Panc1 (cell line): ENCODE measurements at regions not wholly inside any gene's neighbourhood (a gene's known extent, or its start where the extent isn't known, plus 50 kb on each side); places are given as distances from the start of the nearest gene placed in this dataset.

Experiments used
- ATAC-seq: fragments of 200-7000 bp; cut with Tn5 transposase; 2 replicates; pipeline ENCODE4 v1.9.1; 2020; ENCODE audit warnings: mild to moderate bottlenecking, moderate library complexity
- BruUV-seq: library from RNA; stranded (reverse); fragments of 400-500 nt; replicated peaks from 2 replicates; lab custom pipeline; 2021; lab: Mats Ljungman, UMichigan
- CTCF ChIA-PET: fragments of 300-600 bp; sonication (Branson Sonifier 250); formaldehyde crosslinking; loops from one replicate; lab custom pipeline; 2022; ENCODE audit warnings: antibody characterized with exemption; lab: Charles Lee
- POLR2A ChIA-PET: fragments of 300-600 bp; sonication (Branson Sonifier 250); formaldehyde crosslinking; loops from one replicate; lab custom pipeline; 2022; ENCODE audit warnings: antibody characterized with exemption; lab: Charles Lee
- DNase-seq: peaks from one replicate; pipeline ENCODE4 v3.0.0-alpha.2; 2010; ENCODE audit warnings: low read depth, low spot score
- H3K27ac ChIP-seq: 2 replicates; pipeline ENCODE4 v1.5.1; 2011; ENCODE audit warnings: mild to moderate bottlenecking, low read length, inconsistent platforms
- H3K27me3 ChIP-seq: fragments of 200-500 bp; sonication (Bioruptor generic); 2 replicates; pipeline ENCODE4 v1.6.0; 2014; ENCODE audit warnings: low read length, inconsistent platforms; ENCODE audit not compliant: control insufficient read depth, insufficient read depth
- H3K36me3 ChIP-seq: fragments of 200-500 bp; sonication (Bioruptor generic); 2 replicates; pipeline ENCODE4 v1.5.1; 2014; ENCODE audit warnings: inconsistent platforms, mild to moderate bottlenecking, low read length, moderate library complexity; ENCODE audit not compliant: control insufficient read depth, insufficient read depth
- H3K4me1 ChIP-seq: 2 replicates; pipeline ENCODE4 v1.5.1; 2011; ENCODE audit warnings: inconsistent platforms, mild to moderate bottlenecking, low read length, moderate library complexity; ENCODE audit not compliant: control insufficient read depth, insufficient read depth
- H3K4me3 ChIP-seq, 2 experiments: 2 replicates each; pipeline ENCODE4 v1.5.1; 2011 to 2012; ENCODE audit warnings: low read depth in 2 of 2, low read length in 2 of 2, mild to moderate bottlenecking in 2 of 2, inconsistent platforms in 1 of 2, moderate library complexity in 1 of 2
- H3K9me3 ChIP-seq: fragments of 200-500 bp; sonication (Bioruptor generic); 2 replicates; pipeline ENCODE4 v1.5.1; 2014; ENCODE audit warnings: low read depth, mild to moderate bottlenecking, inconsistent platforms, low read length, moderate library complexity; ENCODE audit not compliant: control insufficient read depth, insufficient read depth
- POLR2AphosphoS5 ChIP-seq: IDR thresholded peaks from 2 replicates; pipeline ENCODE4 v1.6.1; 2012; ENCODE audit warnings: mild to moderate bottlenecking, low read depth, low read length, moderate library complexity
- SIN3A ChIP-seq: IDR thresholded peaks from 2 replicates; pipeline ENCODE4 v1.6.1; 2012; ENCODE audit warnings: low read depth, mild to moderate bottlenecking, low read length, moderate library complexity, borderline replicate concordance; ENCODE audit not compliant: insufficient read depth
- TCF7L2 ChIP-seq: IDR thresholded peaks from 2 replicates; pipeline ENCODE4 v1.6.1; 2011; ENCODE audit warnings: mild to moderate bottlenecking, low read depth, low read length, inconsistent platforms
- in situ Hi-C: cut with HindIII; loops from 2 replicates; pipeline ENCODE4 v1.10.0; 2016; ENCODE audit warnings: low sequenced_read_pairs, low pct_unique_long_range_greater_than_20kb
- intact Hi-C: fragments of 100-400 bp; cut with micrococcal nuclease; formaldehyde crosslinking; loops from one replicate; pipeline ENCODE4 v1.10.0; 2022; ENCODE audit not compliant: unreplicated experiment
- TF ChIP-seq, protein P1 (sequence below): fragments of 450-650 bp; IDR thresholded peaks from 2 replicates; pipeline ENCODE4 v1.5.1; 2017; ENCODE audit warnings: mild to moderate bottlenecking
- TF ChIP-seq, protein P2 (sequence below), 2 experiments: IDR thresholded peaks; 2 replicates each; pipeline ENCODE4 v1.6.1; 2011 to 2012; ENCODE audit warnings: low read depth in 2 of 2, control low read depth in 1 of 2, low read length in 1 of 2, mild to moderate bottlenecking in 1 of 2, moderate library complexity in 1 of 2; ENCODE audit not compliant: insufficient read depth in 1 of 2

GRCh38 chr4:14829795-14830194, 172.5 kb upstream of the CPEB2 start:
- H3K36me3 ChIP-seq: no peaks in the 10 kb centered on the region
- H3K27ac ChIP-seq: no peak overlapping the region
- intact Hi-C loops: no loop called here
- no peak overlapping the region for H3K4me3 ChIP-seq
- no peaks in the 10 kb centered on the region for H3K9me3 ChIP-seq
- ChIA-PET POLR2A (no interaction called here), CTCF (no interaction called here)
- no peaks in the 10 kb centered on the region for H3K27me3 ChIP-seq
- DNase-seq (no peak), ATAC-seq (no peak)
- in situ Hi-C loops: no loop called here
- no TSS peak for BruUV-seq
- no peaks in the 10 kb centered on the region for H3K4me1 ChIP-seq
- no peak for TF ChIP-seq TCF7L2
- TF ChIP-seq SIN3A: no peak
- TF ChIP-seq, protein P1, sequence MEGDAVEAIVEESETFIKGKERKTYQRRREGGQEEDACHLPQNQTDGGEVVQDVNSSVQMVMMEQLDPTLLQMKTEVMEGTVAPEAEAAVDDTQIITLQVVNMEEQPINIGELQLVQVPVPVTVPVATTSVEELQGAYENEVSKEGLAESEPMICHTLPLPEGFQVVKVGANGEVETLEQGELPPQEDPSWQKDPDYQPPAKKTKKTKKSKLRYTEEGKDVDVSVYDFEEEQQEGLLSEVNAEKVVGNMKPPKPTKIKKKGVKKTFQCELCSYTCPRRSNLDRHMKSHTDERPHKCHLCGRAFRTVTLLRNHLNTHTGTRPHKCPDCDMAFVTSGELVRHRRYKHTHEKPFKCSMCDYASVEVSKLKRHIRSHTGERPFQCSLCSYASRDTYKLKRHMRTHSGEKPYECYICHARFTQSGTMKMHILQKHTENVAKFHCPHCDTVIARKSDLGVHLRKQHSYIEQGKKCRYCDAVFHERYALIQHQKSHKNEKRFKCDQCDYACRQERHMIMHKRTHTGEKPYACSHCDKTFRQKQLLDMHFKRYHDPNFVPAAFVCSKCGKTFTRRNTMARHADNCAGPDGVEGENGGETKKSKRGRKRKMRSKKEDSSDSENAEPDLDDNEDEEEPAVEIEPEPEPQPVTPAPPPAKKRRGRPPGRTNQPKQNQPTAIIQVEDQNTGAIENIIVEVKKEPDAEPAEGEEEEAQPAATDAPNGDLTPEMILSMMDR: no peak
- TF ChIP-seq POLR2AphosphoS5: no peak
- TF ChIP-seq, protein P2, sequence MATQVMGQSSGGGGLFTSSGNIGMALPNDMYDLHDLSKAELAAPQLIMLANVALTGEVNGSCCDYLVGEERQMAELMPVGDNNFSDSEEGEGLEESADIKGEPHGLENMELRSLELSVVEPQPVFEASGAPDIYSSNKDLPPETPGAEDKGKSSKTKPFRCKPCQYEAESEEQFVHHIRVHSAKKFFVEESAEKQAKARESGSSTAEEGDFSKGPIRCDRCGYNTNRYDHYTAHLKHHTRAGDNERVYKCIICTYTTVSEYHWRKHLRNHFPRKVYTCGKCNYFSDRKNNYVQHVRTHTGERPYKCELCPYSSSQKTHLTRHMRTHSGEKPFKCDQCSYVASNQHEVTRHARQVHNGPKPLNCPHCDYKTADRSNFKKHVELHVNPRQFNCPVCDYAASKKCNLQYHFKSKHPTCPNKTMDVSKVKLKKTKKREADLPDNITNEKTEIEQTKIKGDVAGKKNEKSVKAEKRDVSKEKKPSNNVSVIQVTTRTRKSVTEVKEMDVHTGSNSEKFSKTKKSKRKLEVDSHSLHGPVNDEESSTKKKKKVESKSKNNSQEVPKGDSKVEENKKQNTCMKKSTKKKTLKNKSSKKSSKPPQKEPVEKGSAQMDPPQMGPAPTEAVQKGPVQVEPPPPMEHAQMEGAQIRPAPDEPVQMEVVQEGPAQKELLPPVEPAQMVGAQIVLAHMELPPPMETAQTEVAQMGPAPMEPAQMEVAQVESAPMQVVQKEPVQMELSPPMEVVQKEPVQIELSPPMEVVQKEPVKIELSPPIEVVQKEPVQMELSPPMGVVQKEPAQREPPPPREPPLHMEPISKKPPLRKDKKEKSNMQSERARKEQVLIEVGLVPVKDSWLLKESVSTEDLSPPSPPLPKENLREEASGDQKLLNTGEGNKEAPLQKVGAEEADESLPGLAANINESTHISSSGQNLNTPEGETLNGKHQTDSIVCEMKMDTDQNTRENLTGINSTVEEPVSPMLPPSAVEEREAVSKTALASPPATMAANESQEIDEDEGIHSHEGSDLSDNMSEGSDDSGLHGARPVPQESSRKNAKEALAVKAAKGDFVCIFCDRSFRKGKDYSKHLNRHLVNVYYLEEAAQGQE (IDR thresholded peaks at IDR 0.05; ENCODE audit: insufficient read depth in 1 of 2, low read depth in 2 of 2, low read length in 1 of 2): no peak

GRCh38 chr4:14831416-14831815, 170.9 kb upstream of the CPEB2 start:
- H3K27ac ChIP-seq: no peak overlapping the region
- H3K4me1 ChIP-seq: no peaks in the 10 kb centered on the region
- ChIA-PET POLR2A (no interaction called here), CTCF (no interaction called here)
- ATAC-seq: no peak
- in situ Hi-C loops: no loop called here
- BruUV-seq: no TSS peak
- intact Hi-C loops: no loop called here
- H3K9me3 ChIP-seq: no peaks in the 10 kb centered on the region
- no peak for DNase-seq
- H3K36me3 ChIP-seq: no peaks in the 10 kb centered on the region
- no peak overlapping the region for H3K4me3 ChIP-seq
- TF ChIP-seq TCF7L2: no peak
- TF ChIP-seq, protein P1: no peak
- no peak for TF ChIP-seq POLR2AphosphoS5
- TF ChIP-seq, protein P2 (IDR thresholded peaks at IDR 0.05; ENCODE audit: insufficient read depth in 1 of 2, low read depth in 2 of 2, low read length in 1 of 2): no peak
- TF ChIP-seq SIN3A: no peak
- H3K27me3 ChIP-seq: no peaks in the 10 kb centered on the region
